Heart left ventricle (tissue), 13 donors: ENCODE measurements at regions not wholly inside any gene's neighbourhood (a gene's known extent, or its start where the extent isn't known, plus 50 kb on each side); places are given as distances from the start of the nearest gene placed in this dataset.

ENCODE experiments used
- POLR2A ChIP-seq, 2 donors: fragments of 450-650 bp; IDR thresholded peaks; one replicate each; pipeline ENCODE4 v1.6.1; 2017; ENCODE audit warnings: antibody characterized with exemption in 2 of 2, mild to moderate bottlenecking in 2 of 2, moderate library complexity in 2 of 2
- TF ChIP-seq, protein P1 (sequence below), 12 donors: fragments of 200-600 bp; sonication (generic) in 4 of 12; IDR thresholded peaks; one replicate each; pipeline versions ENCODE4 v1.5.0 to v1.8.0; 2018 to 2022; ENCODE audit warnings: antibody characterized with exemption in 12 of 12, mild to moderate bottlenecking in 5 of 12
- donor health status: ischemic (EF 13 %, LVEDD 7.1; RV severe dilation, severe dysfunction).
- donor health status: DM: no; HTN: yes; CAD: no.
- donor health status: DM: no; HTN: no; CAD: no.
- donor health status: ischemic (EF 25% LVEDD 6.9; RV normal size, moderate dysfunction).
- donor health status: ischemic (EF 25% LVEDD 5.7; RV mildly dilated, moderate dysfunction).
- donor health status: ischemic (EF 35%, LVEDD 5.7; RV mildly dilated, moderate dysfunction).
- donor health status: nonischemic (EF 11% LVEDD 7.7; RV severe dilation, severe dysfunction).
- donor health status: DM: yes; HTN: yes; CAD: no.
- donor health status: PGD.
- donor health status: ischemic (EF 29% LVEDD 5.4; RV normal size, mild dysfunction).
- donor health status: nonischemic (EF 23%, LVEDD 6.1; RV moderate dilation, normal function).

DNA sequence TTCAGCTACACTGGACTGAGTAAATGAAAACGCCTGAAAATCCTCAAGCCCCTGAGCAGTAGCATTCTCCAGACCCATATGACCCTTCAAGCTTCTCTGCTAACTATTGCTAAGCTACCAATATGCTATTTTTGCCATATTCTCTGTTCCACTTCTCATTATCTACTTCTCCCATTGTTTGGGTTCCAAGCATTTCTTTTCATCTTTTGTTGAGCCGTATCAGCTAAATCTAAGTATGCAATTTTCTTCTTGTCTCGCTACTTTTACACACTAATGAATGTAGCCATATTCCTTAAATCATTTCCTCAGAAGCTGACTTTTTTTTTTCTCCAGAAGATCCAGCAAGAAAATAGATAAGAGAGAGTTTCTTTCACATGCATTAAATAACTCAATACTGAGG is 128.4 kb downstream of the AGTR2 start:
- TF ChIP-seq, protein P1, sequence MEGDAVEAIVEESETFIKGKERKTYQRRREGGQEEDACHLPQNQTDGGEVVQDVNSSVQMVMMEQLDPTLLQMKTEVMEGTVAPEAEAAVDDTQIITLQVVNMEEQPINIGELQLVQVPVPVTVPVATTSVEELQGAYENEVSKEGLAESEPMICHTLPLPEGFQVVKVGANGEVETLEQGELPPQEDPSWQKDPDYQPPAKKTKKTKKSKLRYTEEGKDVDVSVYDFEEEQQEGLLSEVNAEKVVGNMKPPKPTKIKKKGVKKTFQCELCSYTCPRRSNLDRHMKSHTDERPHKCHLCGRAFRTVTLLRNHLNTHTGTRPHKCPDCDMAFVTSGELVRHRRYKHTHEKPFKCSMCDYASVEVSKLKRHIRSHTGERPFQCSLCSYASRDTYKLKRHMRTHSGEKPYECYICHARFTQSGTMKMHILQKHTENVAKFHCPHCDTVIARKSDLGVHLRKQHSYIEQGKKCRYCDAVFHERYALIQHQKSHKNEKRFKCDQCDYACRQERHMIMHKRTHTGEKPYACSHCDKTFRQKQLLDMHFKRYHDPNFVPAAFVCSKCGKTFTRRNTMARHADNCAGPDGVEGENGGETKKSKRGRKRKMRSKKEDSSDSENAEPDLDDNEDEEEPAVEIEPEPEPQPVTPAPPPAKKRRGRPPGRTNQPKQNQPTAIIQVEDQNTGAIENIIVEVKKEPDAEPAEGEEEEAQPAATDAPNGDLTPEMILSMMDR (IDR thresholded peaks at IDR 0.05) = no peak
- TF ChIP-seq POLR2A (IDR thresholded peaks at IDR 0.05) = no peak
